ENCODE measurements at regions not wholly inside any gene's neighbourhood (a gene's known extent, or its start where the extent isn't known, plus 50 kb on each side); places are given as distances from the start of the nearest gene placed in this dataset.

DNA sequence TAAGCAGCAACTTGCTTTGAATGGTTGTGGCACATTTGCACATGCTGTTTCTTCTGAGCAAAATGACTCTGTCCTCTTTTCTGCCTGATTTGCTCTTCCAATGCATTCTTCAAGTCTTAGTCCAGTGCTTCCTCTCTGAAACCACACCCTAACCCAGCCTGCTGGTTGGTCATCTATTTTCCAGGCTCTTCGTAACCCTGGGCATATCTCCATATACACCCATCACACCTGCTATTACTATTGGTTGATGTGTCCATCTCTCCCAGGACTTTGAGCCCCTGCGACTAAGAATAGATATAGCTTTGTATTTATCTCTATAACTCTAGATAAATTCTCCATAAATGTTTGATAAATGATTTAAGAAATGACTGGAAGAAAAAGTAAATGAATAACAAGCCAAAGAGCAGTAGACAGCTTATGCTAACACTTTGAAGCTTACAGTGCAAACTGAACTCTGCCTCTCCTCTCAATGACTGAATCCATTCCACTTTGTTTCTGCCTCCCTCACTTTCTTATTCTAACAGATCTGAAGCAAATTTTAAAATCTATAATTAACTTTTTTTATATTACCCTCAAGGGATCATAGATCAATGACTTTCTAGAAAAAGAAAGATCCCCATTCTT lies 59.7 kb upstream of the NT5E start:
- TF ChIP-seq EZH2 (optimal IDR thresholded peaks at IDR 0.05; ENCODE audit: low read depth, low read length) (no peak), EZH2phosphoT487 (IDR thresholded peaks at IDR 0.05; ENCODE audit: low read length) (no peak)
- TF ChIP-seq, protein P1, sequence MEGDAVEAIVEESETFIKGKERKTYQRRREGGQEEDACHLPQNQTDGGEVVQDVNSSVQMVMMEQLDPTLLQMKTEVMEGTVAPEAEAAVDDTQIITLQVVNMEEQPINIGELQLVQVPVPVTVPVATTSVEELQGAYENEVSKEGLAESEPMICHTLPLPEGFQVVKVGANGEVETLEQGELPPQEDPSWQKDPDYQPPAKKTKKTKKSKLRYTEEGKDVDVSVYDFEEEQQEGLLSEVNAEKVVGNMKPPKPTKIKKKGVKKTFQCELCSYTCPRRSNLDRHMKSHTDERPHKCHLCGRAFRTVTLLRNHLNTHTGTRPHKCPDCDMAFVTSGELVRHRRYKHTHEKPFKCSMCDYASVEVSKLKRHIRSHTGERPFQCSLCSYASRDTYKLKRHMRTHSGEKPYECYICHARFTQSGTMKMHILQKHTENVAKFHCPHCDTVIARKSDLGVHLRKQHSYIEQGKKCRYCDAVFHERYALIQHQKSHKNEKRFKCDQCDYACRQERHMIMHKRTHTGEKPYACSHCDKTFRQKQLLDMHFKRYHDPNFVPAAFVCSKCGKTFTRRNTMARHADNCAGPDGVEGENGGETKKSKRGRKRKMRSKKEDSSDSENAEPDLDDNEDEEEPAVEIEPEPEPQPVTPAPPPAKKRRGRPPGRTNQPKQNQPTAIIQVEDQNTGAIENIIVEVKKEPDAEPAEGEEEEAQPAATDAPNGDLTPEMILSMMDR (IDR thresholded peaks at IDR 0.05; ENCODE audit: low read length), result no peak
- H3K9me2 ChIP-seq (replicated peaks; ENCODE audit: insufficient read depth, low read length), result no peaks in the 10 kb centered on the region
- H3K79me2 ChIP-seq (ENCODE audit: low read length), result no peaks in the 10 kb centered on the region
- H3K27me3 ChIP-seq (replicated peaks; ENCODE audit: insufficient read depth, low read length), result no peaks in the 10 kb centered on the region
- H3K4me3 ChIP-seq (ENCODE audit: low read length), result no peak overlapping the region
- H3K36me3 ChIP-seq (replicated peaks; ENCODE audit: insufficient read depth, low read length), result no peaks in the 10 kb centered on the region
- H3K9ac ChIP-seq (ENCODE audit: low read length), result no peak overlapping the region
- no peak for DNase-seq
- no peaks in the 10 kb centered on the region for H4K20me1 ChIP-seq (ENCODE audit: insufficient read depth, low read length)
- H2AFZ ChIP-seq (ENCODE audit: low read length), result no peak overlapping the region
- no peaks in the 10 kb centered on the region for H3K9me3 ChIP-seq (replicated peaks; ENCODE audit: insufficient read depth, low read length)
- no peaks in the 10 kb centered on the region for H3F3A ChIP-seq (ENCODE audit: insufficient read depth, low read length)
- no peak overlapping the region for H3K27ac ChIP-seq (ENCODE audit: low read length)
- no peaks in the 10 kb centered on the region for H3K4me1 ChIP-seq (ENCODE audit: low read length)
- H3K4me2 ChIP-seq (ENCODE audit: low read depth, low read length), result no peak overlapping the region

- H3K4me3 ChIP-seq (ENCODE audit: low read length), result no peak overlapping the region
- no peak overlapping the region for H3K27ac ChIP-seq (ENCODE audit: low read length)
- no peaks in the 10 kb centered on the region for H3K4me1 ChIP-seq (ENCODE audit: low read length)
- TF ChIP-seq, protein P1 (IDR thresholded peaks at IDR 0.05; ENCODE audit: low read length), result no peak
- no peak for TF ChIP-seq EZH2phosphoT487 (IDR thresholded peaks at IDR 0.05; ENCODE audit: low read length)
- TF ChIP-seq EZH2 (optimal IDR thresholded peaks at IDR 0.05; ENCODE audit: low read depth, low read length), result no peak
- H3K4me2 ChIP-seq (ENCODE audit: low read depth, low read length), result no peak overlapping the region
- H3K9ac ChIP-seq (ENCODE audit: low read length), result no peak overlapping the region
- no peaks in the 10 kb centered on the region for H3K79me2 ChIP-seq (ENCODE audit: low read length)
- H3K27me3 ChIP-seq (replicated peaks; ENCODE audit: insufficient read depth, low read length), result no peaks in the 10 kb centered on the region
- no peak overlapping the region for H2AFZ ChIP-seq (ENCODE audit: low read length)
- H4K20me1 ChIP-seq (ENCODE audit: insufficient read depth, low read length), result no peaks in the 10 kb centered on the region
- DNase-seq, result no peak
- no peaks in the 10 kb centered on the region for H3K9me2 ChIP-seq (replicated peaks; ENCODE audit: insufficient read depth, low read length)
- no peaks in the 10 kb centered on the region for H3K9me3 ChIP-seq (replicated peaks; ENCODE audit: insufficient read depth, low read length)
- no peaks in the 10 kb centered on the region for H3K36me3 ChIP-seq (replicated peaks; ENCODE audit: insufficient read depth, low read length)
- no peaks in the 10 kb centered on the region for H3F3A ChIP-seq (ENCODE audit: insufficient read depth, low read length)
These were observed 60.6 kb upstream of the NT5E start for GRCh38 chr6:85389151-85389797.

DNA sequence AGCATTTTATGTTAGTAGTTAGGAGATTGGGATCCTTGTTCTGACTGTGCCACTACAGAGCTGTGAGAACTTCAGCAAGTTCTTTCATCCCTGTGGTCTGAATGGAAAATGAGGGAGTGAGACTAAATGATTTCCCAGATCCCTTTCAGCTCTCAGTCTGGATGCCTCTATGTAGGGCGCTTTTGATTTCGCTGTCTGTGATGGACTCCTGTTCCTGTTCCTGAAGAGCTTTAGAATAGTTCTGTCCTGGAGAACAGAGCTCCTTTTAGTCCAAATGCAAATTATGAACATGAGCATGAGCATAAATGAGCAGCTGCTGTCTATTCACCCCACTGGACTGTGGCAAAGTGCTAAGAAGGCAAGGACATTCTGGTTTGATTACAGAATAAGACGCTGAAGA lies 61.4 kb upstream of the NT5E start:
- Histone ChIP-seq H3K9ac (ENCODE audit: low read length) (no peak overlapping the region), H3K27me3 (replicated peaks; ENCODE audit: insufficient read depth, low read length) (no peaks in the 10 kb centered on the region), H3K4me3 (ENCODE audit: low read length) (no peak overlapping the region), H3K9me3 (replicated peaks; ENCODE audit: insufficient read depth, low read length) (no peaks in the 10 kb centered on the region), H3F3A (ENCODE audit: insufficient read depth, low read length) (no peaks in the 10 kb centered on the region), H4K20me1 (ENCODE audit: insufficient read depth, low read length) (no peaks in the 10 kb centered on the region), H3K9me2 (replicated peaks; ENCODE audit: insufficient read depth, low read length) (no peaks in the 10 kb centered on the region), H3K27ac (ENCODE audit: low read length) (no peak overlapping the region), H3K4me1 (ENCODE audit: low read length) (no peaks in the 10 kb centered on the region), H3K36me3 (replicated peaks; ENCODE audit: insufficient read depth, low read length) (no peaks in the 10 kb centered on the region), H2AFZ (ENCODE audit: low read length) (no peak overlapping the region), H3K4me2 (ENCODE audit: low read depth, low read length) (no peak overlapping the region), H3K79me2 (ENCODE audit: low read length) (no peaks in the 10 kb centered on the region)
- TF ChIP-seq EZH2 (optimal IDR thresholded peaks at IDR 0.05; ENCODE audit: low read depth, low read length), result no peak
- no peak for TF ChIP-seq EZH2phosphoT487 (IDR thresholded peaks at IDR 0.05; ENCODE audit: low read length)
- TF ChIP-seq, protein P1 (IDR thresholded peaks at IDR 0.05; ENCODE audit: low read length), result no peak
- DNase-seq, result no peak
